B cell (primary cell): ENCODE measurements at regions not wholly inside any gene's neighbourhood (a gene's known extent, or its start where the extent isn't known, plus 50 kb on each side); places are given as distances from the start of the nearest gene placed in this dataset.

Experiments
- ATAC-seq: fragments of 200-7000 bp; cut with Tn5 transposase; one replicate; pipeline ENCODE4 v1.10.0; 2021; ENCODE audit warnings: low read depth, mild to moderate bottlenecking, moderate number of reproducible peaks, moderate library complexity
- CTCF ChIA-PET: fragments of 350-600 bp; sonication (Branson Sonifier 250); formaldehyde crosslinking; loops from one replicate; lab custom pipeline; 2021; ENCODE audit warnings: antibody characterized with exemption, inconsistent platforms; lab: Charles Lee
- POLR2A ChIA-PET: fragments of 350-600 bp; sonication (Branson Sonifier 250); formaldehyde crosslinking; loops from one replicate; lab custom pipeline; 2021; ENCODE audit warnings: antibody characterized with exemption; lab: Charles Lee
- DNase-seq: peaks from one replicate; pipeline ENCODE4 v3.0.0; 2013
- H2AFZ ChIP-seq: 2 replicates; pipeline ENCODE4 v1.6.1; 2012; ENCODE audit warnings: mild to moderate bottlenecking, low read depth, low read length; ENCODE audit not compliant: insufficient read depth, poor library complexity, severe bottlenecking
- H3K27ac ChIP-seq, 2 donors: 1 replicate in 1 of 2; 2 replicates in 1 of 2; pipeline ENCODE4 v1.5.1; 2012 to 2013; ENCODE audit warnings: low read length in 2 of 2, mild to moderate bottlenecking in 2 of 2, moderate library complexity in 1 of 2
- H3K27me3 ChIP-seq, 4 experiments: fragments of 200-600 bp in 1 of 4; sonication (generic) in 1 of 4; replicated peaks in 1 of 4; 1 replicate in 2 of 4; 2 replicates in 2 of 4; pipeline versions ENCODE4 v1.6.1 to v1.7.0; 2013 to 2016; ENCODE audit warnings: low read length in 3 of 4, mild to moderate bottlenecking in 2 of 4, mixed read lengths in 1 of 4, moderate library complexity in 1 of 4; ENCODE audit not compliant: insufficient read depth in 4 of 4, control insufficient read depth in 3 of 4; ENCODE audit errors: control extremely low read depth in 1 of 4
- H3K36me3 ChIP-seq, 2 experiments: replicated peaks in 1 of 2; 1 replicate in 1 of 2; 2 replicates in 1 of 2; pipeline versions ENCODE4 v1.6.1 to v1.7.1; 2013; ENCODE audit warnings: low read length in 1 of 2; ENCODE audit not compliant: insufficient read depth in 2 of 2, control insufficient read depth in 1 of 2; ENCODE audit errors: control extremely low read depth in 1 of 2, extremely low read depth in 1 of 2
- H3K4me1 ChIP-seq, 2 donors: fragments of 200-600 bp in 1 of 2; sonication (generic) in 1 of 2; 1 replicate in 1 of 2; 2 replicates in 1 of 2; pipeline versions ENCODE4 v1.5.1 to v1.6.1; 2013 to 2017; ENCODE audit warnings: low read length in 2 of 2; ENCODE audit not compliant: control insufficient read depth in 2 of 2, insufficient read depth in 2 of 2
- H3K4me2 ChIP-seq: replicated peaks from 2 replicates; pipeline ENCODE3; 2012; ENCODE audit warnings: mild to moderate bottlenecking, low read depth, low read length; ENCODE audit not compliant: poor library complexity, severe bottlenecking
- H3K4me3 ChIP-seq, 5 experiments: fragments of 200-600 bp in 1 of 5; sonication (generic) in 1 of 5; 1 replicate in 3 of 5; 2 replicates in 2 of 5; pipeline versions ENCODE4 v1.5.1 to v1.7.0; 2011 to 2016; ENCODE audit warnings: low read length in 4 of 5, mild to moderate bottlenecking in 4 of 5, low read depth in 2 of 5, control low read depth in 1 of 5, moderate library complexity in 1 of 5; ENCODE audit not compliant: insufficient read depth in 1 of 5; ENCODE audit errors: control extremely low read depth in 1 of 5, extremely low read depth in 1 of 5
- H3K79me2 ChIP-seq: fragments of 200-600 bp; sonication (generic); one replicate; pipeline ENCODE4 v1.6.0; 2016; ENCODE audit warnings: low read length; ENCODE audit not compliant: control insufficient read depth, insufficient read depth
- H3K9ac ChIP-seq: fragments of 200-600 bp; sonication (generic); 2 replicates; pipeline ENCODE4 v1.6.1; 2017; ENCODE audit warnings: mild to moderate bottlenecking, low read length, moderate library complexity
- H3K9me3 ChIP-seq, 3 donors: one replicate each; pipeline versions ENCODE4 v1.6.1 to v1.7.1; 2013; ENCODE audit warnings: low read length in 2 of 3; ENCODE audit not compliant: control insufficient read depth in 2 of 3, insufficient read depth in 1 of 3; ENCODE audit errors: control extremely low read depth in 1 of 3
- H4K20me1 ChIP-seq: 2 replicates; pipeline ENCODE4 v1.6.0; 2012; ENCODE audit warnings: mild to moderate bottlenecking, low read length; ENCODE audit not compliant: insufficient read depth, control insufficient read depth, poor library complexity, severe bottlenecking
- H3K27ac Mint-ChIP-seq: one replicate; pipeline ENCODE4 v1.8.0; 2021; ENCODE audit warnings: mixed read lengths
- H3K27me3 Mint-ChIP-seq: one replicate; pipeline ENCODE4 v1.8.0; 2021; ENCODE audit warnings: mixed read lengths
- H3K4me1 Mint-ChIP-seq: one replicate; pipeline ENCODE4 v1.8.0; 2021; ENCODE audit warnings: mixed read lengths
- H3K4me3 Mint-ChIP-seq: one replicate; pipeline ENCODE4 v1.8.0; 2021; ENCODE audit warnings: mixed read lengths
- H3K9me3 Mint-ChIP-seq: one replicate; pipeline ENCODE4 v1.8.0; 2022; ENCODE audit warnings: mixed read lengths; ENCODE audit not compliant: insufficient read depth
- EZH2 ChIP-seq: IDR thresholded peaks from 2 replicates; pipeline ENCODE4 v1.6.1; 2012; ENCODE audit warnings: borderline replicate concordance, low read depth, mild to moderate bottlenecking, moderate library complexity, low read length; ENCODE audit not compliant: insufficient read depth, poor library complexity, severe bottlenecking
- WGBS: methylation state at CpG from one replicate; pipeline ENCODE4 v1.1.5; 2013; ENCODE audit warnings: missing lambda C conversion rate; ENCODE audit not compliant: insufficient coverage; 5-methylcytosine and 5-hydroxymethylcytosine counted together
- intact Hi-C: fragments of 100-400 bp; cut with micrococcal nuclease; formaldehyde crosslinking; loops from one replicate; pipeline ENCODE4 v1.10.0; 2022
- TF ChIP-seq, protein P1 (sequence below): fragments of 200-600 bp; IDR thresholded peaks from one replicate; pipeline ENCODE4 v1.8.0; 2022; ENCODE audit warnings: antibody characterized with exemption, mild to moderate bottlenecking

DNA sequence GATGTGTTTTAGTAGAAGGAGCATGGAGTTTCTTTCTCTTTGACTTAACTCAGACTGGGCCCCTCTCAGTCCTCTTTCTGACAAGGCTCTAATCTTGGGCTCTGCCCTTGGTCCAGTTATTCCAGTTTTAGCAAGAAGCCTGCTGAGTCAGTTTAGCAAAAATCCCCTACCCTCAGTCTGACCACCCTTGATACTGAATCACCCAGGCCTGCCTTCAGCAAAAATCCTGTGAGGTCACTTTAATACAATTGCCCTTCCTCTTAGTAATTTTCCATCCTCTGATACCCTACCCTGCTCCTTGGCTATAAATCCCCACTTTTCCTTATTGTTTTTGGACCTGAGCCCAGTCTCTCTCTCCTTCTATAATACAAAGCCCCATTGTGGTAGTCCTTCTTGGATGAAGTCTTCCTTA, 326.7 kb upstream of the NOX3 start:
- H4K20me1 ChIP-seq: no peaks in the 10 kb centered on the region
- ATAC-seq (no peak), DNase-seq (no peak)
- H2AFZ ChIP-seq: no peak overlapping the region
- no peak overlapping the region for H3K4me3 Mint-ChIP-seq
- TF ChIP-seq, protein P1, sequence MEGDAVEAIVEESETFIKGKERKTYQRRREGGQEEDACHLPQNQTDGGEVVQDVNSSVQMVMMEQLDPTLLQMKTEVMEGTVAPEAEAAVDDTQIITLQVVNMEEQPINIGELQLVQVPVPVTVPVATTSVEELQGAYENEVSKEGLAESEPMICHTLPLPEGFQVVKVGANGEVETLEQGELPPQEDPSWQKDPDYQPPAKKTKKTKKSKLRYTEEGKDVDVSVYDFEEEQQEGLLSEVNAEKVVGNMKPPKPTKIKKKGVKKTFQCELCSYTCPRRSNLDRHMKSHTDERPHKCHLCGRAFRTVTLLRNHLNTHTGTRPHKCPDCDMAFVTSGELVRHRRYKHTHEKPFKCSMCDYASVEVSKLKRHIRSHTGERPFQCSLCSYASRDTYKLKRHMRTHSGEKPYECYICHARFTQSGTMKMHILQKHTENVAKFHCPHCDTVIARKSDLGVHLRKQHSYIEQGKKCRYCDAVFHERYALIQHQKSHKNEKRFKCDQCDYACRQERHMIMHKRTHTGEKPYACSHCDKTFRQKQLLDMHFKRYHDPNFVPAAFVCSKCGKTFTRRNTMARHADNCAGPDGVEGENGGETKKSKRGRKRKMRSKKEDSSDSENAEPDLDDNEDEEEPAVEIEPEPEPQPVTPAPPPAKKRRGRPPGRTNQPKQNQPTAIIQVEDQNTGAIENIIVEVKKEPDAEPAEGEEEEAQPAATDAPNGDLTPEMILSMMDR: no peak
- TF ChIP-seq EZH2: no peak
- H3K4me1 ChIP-seq: no peaks in the 10 kb centered on the region
- intact Hi-C loops: no loop called here
- no peaks in the 10 kb centered on the region for H3K27me3 ChIP-seq
- no peak overlapping the region for H3K27ac Mint-ChIP-seq
- H3K9me3 ChIP-seq: peaks cover 0 to 4% (median 0%) of the 10 kb centered on the region in 3 donors
- H3K4me3 ChIP-seq: no peak overlapping the region
- no peaks in the 10 kb centered on the region for H3K27me3 Mint-ChIP-seq
- H3K9me3 Mint-ChIP-seq: no peaks in the 10 kb centered on the region
- no peaks in the 10 kb centered on the region for H3K36me3 ChIP-seq
- H3K9ac ChIP-seq: no peak overlapping the region
- no peak overlapping the region for H3K27ac ChIP-seq
- no peaks in the 10 kb centered on the region for H3K79me2 ChIP-seq
- CTCF ChIA-PET: no interaction called here
- H3K4me2 ChIP-seq: no peak overlapping the region
- H3K4me1 Mint-ChIP-seq: no peaks in the 10 kb centered on the region
- POLR2A ChIA-PET: no interaction called here

GRCh38 chr6:155779456-155779855, 323.8 kb upstream of the NOX3 start:
- no peak for ATAC-seq
- Mint-ChIP-seq H3K4me1 (no peaks in the 10 kb centered on the region), H3K9me3 (no peaks in the 10 kb centered on the region), H3K4me3 (no peak overlapping the region), H3K27ac (no peak overlapping the region), H3K27me3 (no peaks in the 10 kb centered on the region)
- WGBS: no CpG with 5 or more reads among the region's 2 CpGs
- no peak for DNase-seq
- ChIA-PET POLR2A (no interaction called here), CTCF (no interaction called here)
- intact Hi-C loops: no loop called here
- no peak overlapping the region for H3K9ac ChIP-seq
- TF ChIP-seq EZH2: no peak
- TF ChIP-seq, protein P1: no peak
- no peaks in the 10 kb centered on the region for H3K36me3 ChIP-seq
- H2AFZ ChIP-seq: no peak overlapping the region
- no peaks in the 10 kb centered on the region for H3K9me3 ChIP-seq
- no peak overlapping the region for H3K27ac ChIP-seq
- no peaks in the 10 kb centered on the region for H3K79me2 ChIP-seq
- H3K4me2 ChIP-seq: no peak overlapping the region
- no peaks in the 10 kb centered on the region for H4K20me1 ChIP-seq
- no peaks in the 10 kb centered on the region for H3K4me1 ChIP-seq
- H3K27me3 ChIP-seq: no peaks in the 10 kb centered on the region
- no peak overlapping the region for H3K4me3 ChIP-seq
